ENCODE measurements at regions not wholly inside any gene's neighbourhood (a gene's known extent, or its start where the extent isn't known, plus 50 kb on each side); places are given as distances from the start of the nearest gene placed in this dataset.

DNA sequence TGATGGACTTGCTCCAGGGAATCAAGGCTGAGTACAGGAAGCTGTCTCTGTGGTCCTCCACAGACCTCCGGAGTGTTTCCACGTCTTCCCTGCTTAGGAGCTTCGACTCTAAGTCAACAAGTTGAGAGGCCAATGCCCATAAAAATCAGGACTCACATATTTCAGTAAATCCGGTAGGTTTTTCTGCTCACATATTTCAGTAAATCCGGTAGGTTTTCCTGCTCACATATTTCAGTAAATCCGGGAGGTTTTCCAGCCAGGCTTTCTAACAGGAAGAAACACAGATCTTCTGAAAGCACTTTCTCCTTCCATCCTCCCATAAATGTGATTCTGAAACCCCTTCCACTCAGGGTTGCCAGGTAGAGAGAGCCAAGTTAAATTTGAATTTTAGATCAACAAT, 340.1 kb upstream of the SHH start:
- Histone ChIP-seq H3K4me1 (ENCODE audit: insufficient read depth, low read length) (no peaks in the 10 kb centered on the region), H3K27ac (ENCODE audit: extremely low read length, insufficient read depth, low read length) (no peak overlapping the region), H3K36me3 (replicated peaks in 1 of 2; ENCODE audit: control insufficient read depth in 1 of 2, insufficient read depth in 2 of 2, low read length in 2 of 2) (no peaks in the 10 kb centered on the region), H3K4me3 (replicated peaks in 1 of 3; ENCODE audit: insufficient read depth in 1 of 3, low read depth in 2 of 3, low read length in 3 of 3) (no peak overlapping the region), H3K9ac (ENCODE audit: insufficient read depth, low read depth, low read length) (no peak overlapping the region), H2AFZ (ENCODE audit: low read length) (no peak overlapping the region), H4K20me1 (ENCODE audit: insufficient read depth, low read length) (no peaks in the 10 kb centered on the region), H3K9me3 (ENCODE audit: low read length) (no peaks in the 10 kb centered on the region), H3K27me3 (ENCODE audit: control insufficient read depth in 1 of 2, insufficient read depth in 2 of 2, low read length in 2 of 2) (peaks cover 0 to 31% of the 10 kb centered on the region in 2 experiments; a peak in 4 of 5 replicates), H3K4me2 (ENCODE audit: low read depth, low read length) (no peak overlapping the region), H3K79me2 (ENCODE audit: insufficient read depth, low read length) (no peaks in the 10 kb centered on the region)
- no TSS peak for BruUV-seq (replicated peaks)
- TF ChIP-seq, protein P1, sequence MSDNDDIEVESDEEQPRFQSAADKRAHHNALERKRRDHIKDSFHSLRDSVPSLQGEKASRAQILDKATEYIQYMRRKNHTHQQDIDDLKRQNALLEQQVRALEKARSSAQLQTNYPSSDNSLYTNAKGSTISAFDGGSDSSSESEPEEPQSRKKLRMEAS (IDR thresholded peaks at IDR 0.05), result no peak
- TF ChIP-seq GZF1 (CRISPR knock-in tag; IDR thresholded peaks at IDR 0.05) (peak; percentile 99), MIER2 (CRISPR knock-in tag; IDR thresholded peaks at IDR 0.05) (no peak)
- FAIRE-seq (no peak), ATAC-seq (no peak), DNase-seq (ENCODE audit: low spot score) (no peak)
- in situ Hi-C loops (cut with HindIII; ENCODE audit: extremely low pct_ligation_motif_present, low pct_unique_long_range_greater_than_20kb), result no loop called here
- ChIA-PET POLR2A (no interaction called here), CTCF (ENCODE audit: low intra/inter-chr PET ratio, low total read pairs) (no interaction called here)
- intact Hi-C loops (cut with micrococcal nuclease; ENCODE audit: unreplicated experiment), result no loop called here
- WGBS (ENCODE audit: low lambda C conversion rate), result 3% methylated on average over 6 of the region's 6 CpGs

DNA sequence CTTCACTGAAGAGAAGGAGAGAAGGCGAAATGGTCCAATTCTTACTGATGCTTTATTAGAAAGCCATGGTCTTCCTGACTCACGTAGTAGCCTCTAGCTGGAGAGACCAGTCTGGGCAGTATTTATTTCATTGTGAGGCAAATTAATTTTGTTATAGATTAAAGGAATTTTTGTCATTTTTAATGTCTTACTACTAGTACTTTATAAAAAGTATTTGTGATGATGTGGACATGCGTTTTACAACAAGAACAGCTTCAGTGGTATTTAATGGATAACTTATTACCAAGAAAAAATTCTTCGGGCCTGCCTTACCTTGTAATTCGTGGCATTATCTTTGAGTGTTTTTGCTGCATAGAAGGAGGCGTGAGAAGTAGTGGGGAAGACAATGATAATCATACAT, 339.4 kb upstream of the SHH start:
- in situ Hi-C loops (cut with HindIII; ENCODE audit: extremely low pct_ligation_motif_present, low pct_unique_long_range_greater_than_20kb), result no loop called here
- Histone ChIP-seq H2AFZ (ENCODE audit: low read length) (no peak overlapping the region), H3K4me2 (ENCODE audit: low read depth, low read length) (no peak overlapping the region), H3K9me3 (ENCODE audit: low read length) (no peaks in the 10 kb centered on the region), H4K20me1 (ENCODE audit: insufficient read depth, low read length) (no peaks in the 10 kb centered on the region), H3K4me3 (replicated peaks in 1 of 3; ENCODE audit: insufficient read depth in 1 of 3, low read depth in 2 of 3, low read length in 3 of 3) (no peak overlapping the region), H3K4me1 (ENCODE audit: insufficient read depth, low read length) (no peaks in the 10 kb centered on the region), H3K27me3 (ENCODE audit: control insufficient read depth in 1 of 2, insufficient read depth in 2 of 2, low read length in 2 of 2) (peaks cover 0 to 31% of the 10 kb centered on the region in 2 experiments; a peak in 4 of 5 replicates), H3K9ac (ENCODE audit: insufficient read depth, low read depth, low read length) (no peak overlapping the region), H3K36me3 (replicated peaks in 1 of 2; ENCODE audit: control insufficient read depth in 1 of 2, insufficient read depth in 2 of 2, low read length in 2 of 2) (no peaks in the 10 kb centered on the region), H3K79me2 (ENCODE audit: insufficient read depth, low read length) (no peaks in the 10 kb centered on the region), H3K27ac (ENCODE audit: extremely low read length, insufficient read depth, low read length) (no peak overlapping the region)
- FAIRE-seq, result no peak
- BruUV-seq (replicated peaks), result no TSS peak
- ChIA-PET POLR2A (no interaction called here), CTCF (ENCODE audit: low intra/inter-chr PET ratio, low total read pairs) (no interaction called here)
- intact Hi-C loops (cut with micrococcal nuclease; ENCODE audit: unreplicated experiment), result no loop called here
- WGBS (ENCODE audit: low lambda C conversion rate), result 31% methylated on average over 6 of the region's 6 CpGs
- DNase-seq (ENCODE audit: low spot score), result no peak
- no peak for ATAC-seq
- TF ChIP-seq ZNF780A (CRISPR knock-in tag; IDR thresholded peaks at IDR 0.05) (no peak), NCOR1 (IDR thresholded peaks at IDR 0.05; ENCODE audit: borderline replicate concordance, low read length) (no peak), CHD4 (IDR thresholded peaks at IDR 0.05; ENCODE audit: borderline replicate concordance, low read length) (no peak), ZNF816 (CRISPR knock-in tag; IDR thresholded peaks at IDR 0.05; ENCODE audit: borderline replicate concordance) (no peak)
- TF ChIP-seq, protein P2, sequence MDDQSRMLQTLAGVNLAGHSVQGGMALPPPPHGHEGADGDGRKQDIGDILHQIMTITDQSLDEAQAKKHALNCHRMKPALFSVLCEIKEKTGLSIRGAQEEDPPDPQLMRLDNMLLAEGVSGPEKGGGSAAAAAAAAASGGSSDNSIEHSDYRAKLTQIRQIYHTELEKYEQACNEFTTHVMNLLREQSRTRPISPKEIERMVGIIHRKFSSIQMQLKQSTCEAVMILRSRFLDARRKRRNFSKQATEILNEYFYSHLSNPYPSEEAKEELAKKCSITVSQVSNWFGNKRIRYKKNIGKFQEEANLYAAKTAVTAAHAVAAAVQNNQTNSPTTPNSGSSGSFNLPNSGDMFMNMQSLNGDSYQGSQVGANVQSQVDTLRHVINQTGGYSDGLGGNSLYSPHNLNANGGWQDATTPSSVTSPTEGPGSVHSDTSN (CRISPR knock-in tag; IDR thresholded peaks at IDR 0.05; ENCODE audit: borderline replicate concordance), result no peak
- TF ChIP-seq, protein P3, sequence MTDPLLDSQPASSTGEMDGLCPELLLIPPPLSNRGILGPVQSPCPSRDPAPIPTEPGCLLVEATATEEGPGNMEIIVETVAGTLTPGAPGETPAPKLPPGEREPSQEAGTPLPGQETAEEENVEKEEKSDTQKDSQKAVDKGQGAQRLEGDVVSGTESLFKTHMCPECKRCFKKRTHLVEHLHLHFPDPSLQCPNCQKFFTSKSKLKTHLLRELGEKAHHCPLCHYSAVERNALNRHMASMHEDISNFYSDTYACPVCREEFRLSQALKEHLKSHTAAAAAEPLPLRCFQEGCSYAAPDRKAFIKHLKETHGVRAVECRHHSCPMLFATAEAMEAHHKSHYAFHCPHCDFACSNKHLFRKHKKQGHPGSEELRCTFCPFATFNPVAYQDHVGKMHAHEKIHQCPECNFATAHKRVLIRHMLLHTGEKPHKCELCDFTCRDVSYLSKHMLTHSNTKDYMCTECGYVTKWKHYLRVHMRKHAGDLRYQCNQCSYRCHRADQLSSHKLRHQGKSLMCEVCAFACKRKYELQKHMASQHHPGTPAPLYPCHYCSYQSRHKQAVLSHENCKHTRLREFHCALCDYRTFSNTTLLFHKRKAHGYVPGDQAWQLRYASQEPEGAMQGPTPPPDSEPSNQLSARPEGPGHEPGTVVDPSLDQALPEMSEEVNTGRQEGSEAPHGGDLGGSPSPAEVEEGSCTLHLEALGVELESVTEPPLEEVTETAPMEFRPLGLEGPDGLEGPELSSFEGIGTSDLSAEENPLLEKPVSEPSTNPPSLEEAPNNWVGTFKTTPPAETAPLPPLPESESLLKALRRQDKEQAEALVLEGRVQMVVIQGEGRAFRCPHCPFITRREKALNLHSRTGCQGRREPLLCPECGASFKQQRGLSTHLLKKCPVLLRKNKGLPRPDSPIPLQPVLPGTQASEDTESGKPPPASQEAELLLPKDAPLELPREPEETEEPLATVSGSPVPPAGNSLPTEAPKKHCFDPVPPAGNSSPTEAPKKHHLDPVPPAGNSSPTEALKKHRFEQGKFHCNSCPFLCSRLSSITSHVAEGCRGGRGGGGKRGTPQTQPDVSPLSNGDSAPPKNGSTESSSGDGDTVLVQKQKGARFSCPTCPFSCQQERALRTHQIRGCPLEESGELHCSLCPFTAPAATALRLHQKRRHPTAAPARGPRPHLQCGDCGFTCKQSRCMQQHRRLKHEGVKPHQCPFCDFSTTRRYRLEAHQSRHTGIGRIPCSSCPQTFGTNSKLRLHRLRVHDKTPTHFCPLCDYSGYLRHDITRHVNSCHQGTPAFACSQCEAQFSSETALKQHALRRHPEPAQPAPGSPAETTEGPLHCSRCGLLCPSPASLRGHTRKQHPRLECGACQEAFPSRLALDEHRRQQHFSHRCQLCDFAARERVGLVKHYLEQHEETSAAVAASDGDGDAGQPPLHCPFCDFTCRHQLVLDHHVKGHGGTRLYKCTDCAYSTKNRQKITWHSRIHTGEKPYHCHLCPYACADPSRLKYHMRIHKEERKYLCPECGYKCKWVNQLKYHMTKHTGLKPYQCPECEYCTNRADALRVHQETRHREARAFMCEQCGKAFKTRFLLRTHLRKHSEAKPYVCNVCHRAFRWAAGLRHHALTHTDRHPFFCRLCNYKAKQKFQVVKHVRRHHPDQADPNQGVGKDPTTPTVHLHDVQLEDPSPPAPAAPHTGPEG (CRISPR knock-in tag; IDR thresholded peaks at IDR 0.05), result no peak

All from HepG2 (cell line).